HCT116 (cell line): ENCODE measurements at regions not wholly inside any gene's neighbourhood (a gene's known extent, or its start where the extent isn't known, plus 50 kb on each side); places are given as distances from the start of the nearest gene placed in this dataset.

Source experiments
- ATAC-seq: fragments of 200-7000 bp; cut with Tn5 transposase; 2 replicates; pipeline ENCODE4 v1.9.1; 2020; ENCODE audit warnings: mild to moderate bottlenecking, moderate library complexity
- BruUV-seq: library from RNA; stranded (reverse); fragments of 400-500 nt; replicated peaks from 2 replicates; lab custom pipeline; 2021; lab: Mats Ljungman, UMichigan
- CTCF ChIA-PET: fragments of 300-600 bp; sonication (Branson Sonifier 250); formaldehyde crosslinking; loops from one replicate; lab custom pipeline; 2021; ENCODE audit warnings: antibody characterized with exemption; lab: Charles Lee
- POLR2A ChIA-PET: fragments of 300-600, 350-600 bp; sonication (Branson Sonifier 250); formaldehyde crosslinking; loops from one replicate; lab custom pipeline; 2021; ENCODE audit warnings: antibody characterized with exemption; lab: Charles Lee
- RAD21 ChIA-PET, 2 experiments: fragments of 300-600 bp; sonication (Branson Sonifier 250); formaldehyde crosslinking; loops; one replicate each; lab custom pipeline; 2023; ENCODE audit warnings: low total read pairs in 2 of 2; ENCODE audit not compliant: uncharacterized antibody in 2 of 2, unreplicated experiment in 2 of 2, low non-redundant PET in 1 of 2; lab: Charles Lee
- DNase-seq: peaks from one replicate; pipeline ENCODE4 v3.0.0-alpha.2; 2010; ENCODE audit warnings: low read depth, low spot score
- H2AFZ ChIP-seq: fragments of 200-600 bp; shearing (Covaris generic), sonication (generic); 2 replicates; pipeline ENCODE4 v1.6.1; 2017; ENCODE audit warnings: low read depth, mixed run types, mixed read lengths, antibody characterized with exemption, low read length; ENCODE audit not compliant: poor library complexity, severe bottlenecking
- H3K27ac ChIP-seq: 2 replicates; pipeline ENCODE4 v1.5.1; 2012; ENCODE audit warnings: low read depth, low read length
- H3K27me3 ChIP-seq: fragments of 200-600 bp; sonication (generic); 2 replicates; pipeline ENCODE4 v1.6.1; 2016; ENCODE audit warnings: mixed run types, low read length, mixed read lengths; ENCODE audit not compliant: insufficient read depth
- H3K36me3 ChIP-seq, 2 experiments: fragments of 200-500 bp in 1 of 2; fragments of 200-600 bp in 1 of 2; sonication (Bioruptor generic) in 1 of 2; sonication (generic) in 1 of 2; 2 replicates each; pipeline versions ENCODE4 v1.5.1 to v1.6.1; 2014 to 2016; ENCODE audit warnings: low read length in 2 of 2, inconsistent platforms in 1 of 2, mixed read lengths in 1 of 2, mixed run types in 1 of 2; ENCODE audit not compliant: insufficient read depth in 2 of 2, control insufficient read depth in 1 of 2
- H3K4me1 ChIP-seq, 2 experiments: fragments of 200-600 bp in 1 of 2; sonication (generic) in 1 of 2; 2 replicates each; pipeline versions ENCODE4 v1.5.1 to v1.6.1; 2012 to 2017; ENCODE audit warnings: low read length in 2 of 2, inconsistent platforms in 1 of 2, mild to moderate bottlenecking in 1 of 2, mixed read lengths in 1 of 2, mixed run types in 1 of 2, moderate library complexity in 1 of 2; ENCODE audit not compliant: insufficient read depth in 2 of 2, control insufficient read depth in 1 of 2
- H3K4me2 ChIP-seq: fragments of 200-600 bp; sonication (generic); 2 replicates; pipeline ENCODE4 v1.6.1; 2017; ENCODE audit warnings: mixed run types, low read length, mixed read lengths
- H3K4me3 ChIP-seq, 2 experiments: fragments of 200-600 bp in 1 of 2; sonication (generic) in 1 of 2; replicated peaks in 1 of 2; 2 replicates each; pipeline ENCODE4 v1.5.1; 2011 to 2016; ENCODE audit warnings: low read length in 2 of 2, control low read depth in 1 of 2, low read depth in 1 of 2, mild to moderate bottlenecking in 1 of 2, mixed read lengths in 1 of 2, mixed run types in 1 of 2
- H3K79me2 ChIP-seq: fragments of 200-600 bp; sonication (generic); 2 replicates; pipeline ENCODE4 v1.6.1; 2017; ENCODE audit warnings: mild to moderate bottlenecking, mixed run types, low read length, moderate library complexity, mixed read lengths; ENCODE audit not compliant: insufficient read depth
- H3K9ac ChIP-seq: fragments of 200-600 bp; sonication (generic); 2 replicates; pipeline ENCODE4 v1.6.1; 2016; ENCODE audit warnings: low read length, mixed read lengths
- H3K9me2 ChIP-seq: fragments of 200-600 bp; sonication (generic), shearing (Covaris generic); 2 replicates; pipeline ENCODE4 v1.6.1; 2017; ENCODE audit warnings: mixed run types, mild to moderate bottlenecking, moderate library complexity; ENCODE audit not compliant: insufficient read depth
- H3K9me3 ChIP-seq, 2 experiments: fragments of 200-500 bp in 1 of 2; fragments of 200-600 bp in 1 of 2; sonication (Bioruptor generic) in 1 of 2; sonication (generic) in 1 of 2; 2 replicates each; pipeline ENCODE4 v1.6.1; 2014 to 2017; ENCODE audit warnings: low read length in 2 of 2, mixed read lengths in 2 of 2, inconsistent platforms in 1 of 2, low read depth in 1 of 2, mild to moderate bottlenecking in 1 of 2, mixed run types in 1 of 2, moderate library complexity in 1 of 2; ENCODE audit not compliant: control insufficient read depth in 1 of 2, insufficient read depth in 1 of 2
- H4K20me1 ChIP-seq: fragments of 200-600 bp; sonication (generic), shearing (Covaris generic); 2 replicates; pipeline ENCODE4 v1.6.1; 2017; ENCODE audit warnings: mixed run types, mild to moderate bottlenecking, moderate library complexity; ENCODE audit not compliant: insufficient read depth
- CEBPB ChIP-seq: IDR thresholded peaks from 2 replicates; pipeline ENCODE4 v1.6.1; 2012; ENCODE audit warnings: low read depth
- CTCF ChIP-seq, 3 experiments: fragments of 200-600 bp in 1 of 3; sonication (generic) in 1 of 3; IDR thresholded peaks in 2 of 3; conservative IDR thresholded peaks in 1 of 3; 2 replicates each; pipeline ENCODE4 v1.5.1; 2012 to 2017; ENCODE audit warnings: low read depth in 2 of 3, low read length in 2 of 3, antibody characterized with exemption in 1 of 3, borderline replicate concordance in 1 of 3, control low read depth in 1 of 3, mild to moderate bottlenecking in 1 of 3, mixed read lengths in 1 of 3, mixed run types in 1 of 3, moderate library complexity in 1 of 3; ENCODE audit not compliant: insufficient read depth in 1 of 3
- EGR1 ChIP-seq: IDR thresholded peaks from 2 replicates; pipeline ENCODE4 v1.6.1; 2012; ENCODE audit warnings: low read depth
- ELF1 ChIP-seq: IDR thresholded peaks from 2 replicates; pipeline ENCODE4 v1.6.1; 2012; ENCODE audit warnings: low read depth, borderline replicate concordance
- EZH2phosphoT487 ChIP-seq: fragments of 200-600 bp; IDR thresholded peaks from 2 replicates; pipeline ENCODE4 v1.6.1; 2018; ENCODE audit warnings: antibody characterized with exemption, borderline replicate concordance
- FOSL1 ChIP-seq: IDR thresholded peaks from 2 replicates; pipeline ENCODE4 v1.6.1; 2012; ENCODE audit warnings: low read depth
- JUND ChIP-seq: IDR thresholded peaks from 2 replicates; pipeline ENCODE4 v1.6.1; 2012
- POLR2AphosphoS5 ChIP-seq: IDR thresholded peaks from 2 replicates; pipeline ENCODE4 v1.6.1; 2011; ENCODE audit warnings: mild to moderate bottlenecking, low read depth, low read length, moderate library complexity
- SIN3A ChIP-seq: IDR thresholded peaks from 2 replicates; pipeline ENCODE4 v1.6.1; 2012; ENCODE audit warnings: low read depth
- SP1 ChIP-seq: IDR thresholded peaks from 2 replicates; pipeline ENCODE4 v1.6.1; 2012; ENCODE audit warnings: low read depth
- SRF ChIP-seq: IDR thresholded peaks from 2 replicates; pipeline ENCODE4 v1.6.1; 2012; ENCODE audit warnings: low read depth
- YY1 ChIP-seq: IDR thresholded peaks from 2 replicates; pipeline ENCODE4 v1.6.1; 2011; ENCODE audit warnings: low read length, low read depth, moderate library complexity, mild to moderate bottlenecking; ENCODE audit not compliant: insufficient replicate concordance; ENCODE audit errors: extremely low read depth
- ZBTB33 ChIP-seq: IDR thresholded peaks from 2 replicates; pipeline ENCODE4 v1.6.1; 2011; ENCODE audit warnings: mild to moderate bottlenecking, low read length, moderate library complexity; ENCODE audit not compliant: insufficient replicate concordance; ENCODE audit errors: extremely low read depth
- intact Hi-C: fragments of 100-400 bp; cut with micrococcal nuclease; formaldehyde crosslinking; loops from 2 replicates; pipeline ENCODE4 v1.10.0; 2022
- TF ChIP-seq, protein P1 (sequence below): IDR thresholded peaks from 2 replicates; pipeline ENCODE4 v1.6.1; 2012

- no peak for TF ChIP-seq POLR2AphosphoS5
- TF ChIP-seq SRF = no peak
- no peak for TF ChIP-seq SP1
- no peak for TF ChIP-seq SIN3A
- no peak for TF ChIP-seq EGR1
- no peak for TF ChIP-seq JUND
- TF ChIP-seq FOSL1 = no peak
- no peak for TF ChIP-seq CEBPB
These were observed 1454.1 kb downstream of the MRPL39 start (continued) for GRCh38 chr21:24153137-24153536.

DNA sequence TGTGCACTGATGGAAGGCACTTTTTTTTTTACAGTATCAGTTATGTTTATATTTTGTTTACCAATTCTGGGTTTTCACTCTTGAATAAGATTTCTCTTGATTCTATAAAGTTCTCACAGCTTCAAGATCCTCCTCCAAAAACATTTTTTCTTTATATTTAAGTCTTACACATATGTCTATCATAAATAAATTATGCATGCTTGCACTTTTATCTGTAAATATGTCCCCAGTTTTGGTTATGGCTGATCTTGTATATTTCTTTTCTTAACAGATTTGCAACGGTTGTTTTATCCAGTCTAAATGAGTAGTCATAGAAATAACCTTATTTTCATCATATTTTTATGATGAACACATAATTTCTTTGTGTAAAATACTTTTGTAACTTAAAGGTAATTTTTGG lies 1456.5 kb downstream of the MRPL39 start:
- H2AFZ ChIP-seq = no peak overlapping the region
- TF ChIP-seq ELF1 = no peak
- TF ChIP-seq POLR2AphosphoS5 = no peak
- no peak for TF ChIP-seq SIN3A
- no peak for TF ChIP-seq ZBTB33
- TF ChIP-seq SRF = no peak
- no peak for TF ChIP-seq YY1
- TF ChIP-seq EZH2phosphoT487 = no peak
- TF ChIP-seq, protein P1, sequence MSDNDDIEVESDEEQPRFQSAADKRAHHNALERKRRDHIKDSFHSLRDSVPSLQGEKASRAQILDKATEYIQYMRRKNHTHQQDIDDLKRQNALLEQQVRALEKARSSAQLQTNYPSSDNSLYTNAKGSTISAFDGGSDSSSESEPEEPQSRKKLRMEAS = no peak
- TF ChIP-seq CEBPB = no peak
- TF ChIP-seq FOSL1 = no peak
- TF ChIP-seq EGR1 = no peak
- TF ChIP-seq CTCF (IDR thresholded peaks at IDR 0.05 in 2 of 3, conservative IDR thresholded peaks at IDR 0.05 in 1 of 3; ENCODE audit: borderline replicate concordance in 1 of 3, insufficient read depth in 1 of 3, low read depth in 2 of 3, low read length in 2 of 3) = no peak
- TF ChIP-seq, all 23 proteins: peak for 0
- Histone ChIP-seq H3K4me2 (no peak overlapping the region), H3K9ac (no peak overlapping the region), H3K79me2 (no peaks in the 10 kb centered on the region), H3K9me3 (peaks cover 16 to 25% of the 10 kb centered on the region in 2 experiments; a peak in 2 of 4 replicates), H3K27me3 (no peaks in the 10 kb centered on the region), H3K4me3 (no peak overlapping the region), H3K4me1 (no peaks in the 10 kb centered on the region), H4K20me1 (no peaks in the 10 kb centered on the region), H3K27ac (no peak overlapping the region), H3K36me3 (no peaks in the 10 kb centered on the region), H3K9me2 (no peaks in the 10 kb centered on the region)
- POLR2A ChIA-PET = no interaction called here
- RAD21 ChIA-PET = no interaction called here
- intact Hi-C loops = no loop called here
- BruUV-seq = no TSS peak
- CTCF ChIA-PET = no interaction called here
- ATAC-seq (no peak), DNase-seq (no peak)
